MCF 10A (cell line): ENCODE measurements at regions not wholly inside any gene's neighbourhood (a gene's known extent, or its start where the extent isn't known, plus 50 kb on each side); places are given as distances from the start of the nearest gene placed in this dataset.

Experiments used
- BruUV-seq: library from RNA; stranded (reverse); fragments of 400-500 nt; replicated peaks from 2 replicates; lab custom pipeline; 2021; lab: Mats Ljungman, UMichigan
- CTCF ChIA-PET: fragments of 300-600 bp; sonication (Branson Sonifier 250); formaldehyde crosslinking; extraction: SDS; loops from one replicate; lab custom pipeline; 2021; ENCODE audit warnings: antibody characterized with exemption, inconsistent platforms; lab: Yijun Ruan, JAX
- POLR2A ChIA-PET: fragments of 300-600, 350-650 bp; sonication (Branson Sonifier 250); formaldehyde crosslinking; extraction: SDS; loops from one replicate; lab custom pipeline; 2020; ENCODE audit warnings: antibody characterized with exemption, inconsistent platforms; lab: Yijun Ruan, JAX
- DNase-seq: peaks from one replicate; pipeline ENCODE4 v3.0.0-alpha.2; 2018; ENCODE audit not compliant: unreplicated experiment
- H3K27ac Mint-ChIP-seq: one replicate; pipeline ENCODE4 v1.8.0; 2022; ENCODE audit warnings: mild to moderate bottlenecking, low read depth, mixed read lengths; ENCODE audit not compliant: unreplicated experiment
- H3K27me3 Mint-ChIP-seq: one replicate; pipeline ENCODE4 v1.8.0; 2022; ENCODE audit warnings: mixed read lengths; ENCODE audit not compliant: insufficient read depth, unreplicated experiment
- H3K36me3 Mint-ChIP-seq: one replicate; pipeline ENCODE4 v1.8.0; 2022; ENCODE audit warnings: mild to moderate bottlenecking, moderate library complexity, mixed read lengths; ENCODE audit not compliant: insufficient read depth, unreplicated experiment
- H3K4me1 Mint-ChIP-seq: one replicate; pipeline ENCODE4 v1.8.0; 2022; ENCODE audit warnings: mixed read lengths; ENCODE audit not compliant: insufficient read depth, unreplicated experiment
- H3K4me3 Mint-ChIP-seq: one replicate; pipeline ENCODE4 v1.8.0; 2022; ENCODE audit warnings: mild to moderate bottlenecking, moderate library complexity, mixed read lengths; ENCODE audit not compliant: unreplicated experiment
- H3K9me3 Mint-ChIP-seq: one replicate; pipeline ENCODE4 v1.8.0; 2022; ENCODE audit warnings: mixed read lengths; ENCODE audit not compliant: unreplicated experiment
- intact Hi-C: fragments of 100-400 bp; cut with micrococcal nuclease; formaldehyde crosslinking; loops from 2 replicates; pipeline ENCODE4 v1.14.1; 2022
- TF ChIP-seq, protein P1 (sequence below): fragments of 200-600 bp; IDR thresholded peaks from one replicate; pipeline ENCODE4 v1.8.0; 2022; ENCODE audit warnings: antibody characterized with exemption, mild to moderate bottlenecking; ENCODE audit not compliant: unreplicated experiment

DNA sequence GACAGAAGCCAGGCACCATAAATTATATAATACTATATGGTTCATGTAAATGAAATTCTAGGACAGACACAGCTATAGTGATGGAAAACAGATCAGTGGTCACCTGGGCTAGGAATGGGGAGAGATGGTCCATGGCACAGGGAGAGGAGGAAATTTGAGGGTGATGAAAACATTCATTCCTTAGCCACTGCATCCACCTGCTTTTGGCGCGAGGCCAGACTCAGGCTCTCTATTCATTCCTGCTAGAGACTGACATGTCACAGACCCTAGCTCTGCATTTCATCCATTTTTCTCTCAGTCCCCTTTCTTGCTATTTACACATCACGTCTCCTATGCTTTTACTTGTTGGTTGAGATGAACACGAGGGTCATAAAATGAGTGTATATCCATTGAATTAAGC is 628.3 kb upstream of the SLC10A2 start:
- POLR2A ChIA-PET: no interaction called here
- CTCF ChIA-PET: no interaction called here
- Mint-ChIP-seq H3K9me3 (no peaks in the 10 kb centered on the region), H3K27me3 (no peaks in the 10 kb centered on the region), H3K4me1 (no peaks in the 10 kb centered on the region), H3K27ac (no peak overlapping the region), H3K36me3 (no peaks in the 10 kb centered on the region), H3K4me3 (no peak overlapping the region)
- no TSS peak for BruUV-seq
- DNase-seq: peak; percentile 6
- TF ChIP-seq, protein P1, sequence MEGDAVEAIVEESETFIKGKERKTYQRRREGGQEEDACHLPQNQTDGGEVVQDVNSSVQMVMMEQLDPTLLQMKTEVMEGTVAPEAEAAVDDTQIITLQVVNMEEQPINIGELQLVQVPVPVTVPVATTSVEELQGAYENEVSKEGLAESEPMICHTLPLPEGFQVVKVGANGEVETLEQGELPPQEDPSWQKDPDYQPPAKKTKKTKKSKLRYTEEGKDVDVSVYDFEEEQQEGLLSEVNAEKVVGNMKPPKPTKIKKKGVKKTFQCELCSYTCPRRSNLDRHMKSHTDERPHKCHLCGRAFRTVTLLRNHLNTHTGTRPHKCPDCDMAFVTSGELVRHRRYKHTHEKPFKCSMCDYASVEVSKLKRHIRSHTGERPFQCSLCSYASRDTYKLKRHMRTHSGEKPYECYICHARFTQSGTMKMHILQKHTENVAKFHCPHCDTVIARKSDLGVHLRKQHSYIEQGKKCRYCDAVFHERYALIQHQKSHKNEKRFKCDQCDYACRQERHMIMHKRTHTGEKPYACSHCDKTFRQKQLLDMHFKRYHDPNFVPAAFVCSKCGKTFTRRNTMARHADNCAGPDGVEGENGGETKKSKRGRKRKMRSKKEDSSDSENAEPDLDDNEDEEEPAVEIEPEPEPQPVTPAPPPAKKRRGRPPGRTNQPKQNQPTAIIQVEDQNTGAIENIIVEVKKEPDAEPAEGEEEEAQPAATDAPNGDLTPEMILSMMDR: no peak
- intact Hi-C loops: no loop called here

DNA sequence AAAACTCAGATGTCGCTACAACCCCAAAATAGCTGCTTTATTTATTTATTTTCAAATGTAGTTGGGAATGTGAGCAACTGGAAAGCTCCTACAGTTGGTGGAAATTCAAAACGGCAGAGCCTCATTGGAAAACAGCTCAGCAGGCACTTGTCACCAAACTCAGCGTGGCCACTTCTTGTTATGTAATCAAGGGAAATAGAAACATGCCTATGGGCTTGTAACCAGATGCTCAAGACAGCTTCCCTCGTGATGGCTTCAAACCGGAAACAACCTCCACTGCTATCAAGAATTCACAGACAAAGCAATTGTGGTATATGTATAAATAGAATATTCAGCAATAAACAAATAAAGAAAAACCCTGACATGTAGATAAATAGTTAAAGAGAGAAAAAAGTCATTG is 627.8 kb upstream of the SLC10A2 start:
- TF ChIP-seq, protein P1: no peak
- no peaks in the 10 kb centered on the region for H3K36me3 Mint-ChIP-seq
- H3K27ac Mint-ChIP-seq: no peak overlapping the region
- DNase-seq: no peak
- intact Hi-C loops: no loop called here
- no peak overlapping the region for H3K4me3 Mint-ChIP-seq
- ChIA-PET CTCF (no interaction called here), POLR2A (no interaction called here)
- H3K9me3 Mint-ChIP-seq: no peaks in the 10 kb centered on the region
- H3K4me1 Mint-ChIP-seq: no peaks in the 10 kb centered on the region
- BruUV-seq: no TSS peak
- no peaks in the 10 kb centered on the region for H3K27me3 Mint-ChIP-seq

DNA sequence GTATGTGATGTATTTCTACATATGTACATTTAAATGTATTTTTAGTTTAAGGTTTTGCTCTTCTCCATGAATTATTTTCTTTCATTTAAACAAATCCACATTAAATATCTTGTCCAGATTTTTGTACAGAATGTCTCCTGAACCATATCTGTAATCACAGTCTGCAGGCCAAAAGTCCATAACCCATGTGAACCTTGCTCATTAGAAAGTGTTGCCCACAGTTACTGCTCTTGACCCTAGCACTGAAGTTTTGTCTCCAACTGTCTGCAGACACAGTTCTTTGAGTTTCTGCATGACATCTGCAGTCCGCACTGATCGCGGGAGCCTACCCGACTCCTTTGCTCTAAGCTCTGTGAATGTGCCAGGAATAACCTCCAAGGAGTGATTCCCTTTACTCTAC is 626.2 kb upstream of the SLC10A2 start:
- Mint-ChIP-seq H3K27me3 (no peaks in the 10 kb centered on the region), H3K36me3 (no peaks in the 10 kb centered on the region), H3K9me3 (no peaks in the 10 kb centered on the region), H3K4me3 (no peak overlapping the region), H3K27ac (no peak overlapping the region), H3K4me1 (no peaks in the 10 kb centered on the region)
- intact Hi-C loops: no loop called here
- ChIA-PET POLR2A (no interaction called here), CTCF (interaction anchor here (0.6 to 0.8 kb wide), 2 partner anchors 10 to 17 kb away, joined by 3 to 4 read pairs; no protein-coding TSS in a partner anchor)
- TF ChIP-seq, protein P1: no peak
- DNase-seq: no peak
- BruUV-seq: no TSS peak

DNA sequence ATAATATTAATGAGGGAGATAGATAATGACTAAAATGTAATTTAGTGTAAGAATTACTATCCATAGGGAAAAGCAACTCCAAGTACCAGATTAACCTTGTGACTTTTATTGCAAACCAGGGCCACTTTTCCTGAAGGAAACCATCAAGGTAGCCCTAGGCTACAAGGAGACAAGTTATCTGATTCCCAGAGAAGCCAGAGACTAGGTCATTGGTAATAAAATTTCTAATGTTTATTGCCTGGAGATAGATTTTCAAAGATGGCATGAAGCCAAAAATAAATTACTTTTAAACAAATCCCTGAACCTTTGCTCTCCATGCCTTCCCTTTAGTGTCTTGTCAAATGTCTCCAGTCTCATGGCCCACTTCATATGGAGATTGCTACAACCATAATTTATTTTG is 610.1 kb upstream of the SLC10A2 start:
- no peaks in the 10 kb centered on the region for H3K9me3 Mint-ChIP-seq
- ChIA-PET CTCF (no interaction called here), POLR2A (no interaction called here)
- H3K27me3 Mint-ChIP-seq: no peaks in the 10 kb centered on the region
- intact Hi-C loops: no loop called here
- H3K36me3 Mint-ChIP-seq: no peaks in the 10 kb centered on the region
- BruUV-seq: no TSS peak
- H3K4me1 Mint-ChIP-seq: no peaks in the 10 kb centered on the region
- DNase-seq: no peak
- no peak overlapping the region for H3K4me3 Mint-ChIP-seq
- H3K27ac Mint-ChIP-seq: no peak overlapping the region
- TF ChIP-seq, protein P1: no peak
